ENCODE measurements at regions not wholly inside any gene's neighbourhood (a gene's known extent, or its start where the extent isn't known, plus 50 kb on each side); places are given as distances from the start of the nearest gene placed in this dataset.
"Not testable (repeated sequence)": the region's sequence is repeated elsewhere in the genome, so short reads cannot be mapped to it uniquely, and the experiment has no call there.

GRCh38 chr9:15372455-15372854, 50.2 kb upstream of the SNAPC3 start:
- no peak for DNase-seq (ENCODE audit: low spot score)

- DNase-seq (ENCODE audit: low spot score) = no peak
These were observed 51.2 kb upstream of the SNAPC3 start for GRCh38 chr9:15371448-15371845.

- DNase-seq (ENCODE audit: low spot score) = no peak
These were observed 51.9 kb upstream of the SNAPC3 start for GRCh38 chr9:15370466-15371447.

GRCh38 chr9:15369871-15370270, 52.8 kb upstream of the SNAPC3 start:
- no peak for DNase-seq (ENCODE audit: low spot score)

- no peak for DNase-seq (ENCODE audit: low spot score)
These were observed 53.4 kb upstream of the SNAPC3 start for GRCh38 chr9:15369238-15369637.

- DNase-seq (ENCODE audit: low spot score) = not testable (repeated sequence)
These were observed 57.6 kb upstream of the SNAPC3 start for GRCh38 chr9:15364975-15365553.

- DNase-seq (ENCODE audit: low spot score) = no peak
These were observed 54.7 kb upstream of the TTC39B start for GRCh38 chr9:15361737-15362136.

- peak; percentile 36 for DNase-seq (ENCODE audit: low spot score)
These were observed 50.1 kb upstream of the TTC39B start for GRCh38 chr9:15357050-15357653.

Measured in CD4-positive, alpha-beta T cell treated with Interleukin-15 for 4 hours (primary cell).